ENCODE measurements at regions not wholly inside any gene's neighbourhood (a gene's known extent, or its start where the extent isn't known, plus 50 kb on each side); places are given as distances from the start of the nearest gene placed in this dataset.

GRCh38 chr12:34097213-34097612 lies 74.9 kb downstream of the ALG10 start:
- H3K36me3 Mint-ChIP-seq (ENCODE audit: insufficient read depth, unreplicated experiment) = no peaks in the 10 kb centered on the region
- POLR2A ChIA-PET = no interaction called here

DNA sequence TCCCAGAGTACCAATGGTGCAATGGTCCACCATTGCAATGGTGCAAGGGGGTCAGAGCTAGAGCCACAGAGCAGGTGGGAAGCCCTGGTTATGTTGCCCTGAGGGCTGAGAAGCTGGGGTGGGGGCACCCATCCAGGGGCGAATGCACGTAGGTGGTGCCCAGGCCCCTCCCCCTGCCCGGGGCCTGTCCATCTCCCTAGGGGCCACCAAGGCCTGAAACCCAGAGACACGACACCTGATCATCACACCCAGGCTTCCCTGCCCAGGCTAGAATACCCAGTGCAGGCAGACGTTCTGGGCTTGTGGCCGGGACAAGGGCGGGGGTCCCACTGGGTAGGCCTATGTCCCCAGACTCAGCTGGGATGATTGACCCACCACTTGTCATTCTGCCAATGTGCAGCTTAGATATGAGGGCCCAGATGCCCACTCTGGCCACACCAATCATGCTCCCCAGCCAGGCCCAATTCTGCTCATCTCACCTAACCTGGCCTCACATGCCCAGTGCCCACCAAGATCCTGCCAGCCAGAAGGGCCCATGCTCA lies 83.2 kb downstream of the ALG10 start:
- no peaks in the 10 kb centered on the region for H3K27me3 Mint-ChIP-seq (ENCODE audit: insufficient read depth, unreplicated experiment)
- no TSS peak for BruUV-seq (replicated peaks)
- no peaks in the 10 kb centered on the region for H3K9me3 Mint-ChIP-seq (ENCODE audit: unreplicated experiment)
- POLR2A ChIA-PET = no interaction called here
- no peaks in the 10 kb centered on the region for H3K36me3 Mint-ChIP-seq (ENCODE audit: insufficient read depth, unreplicated experiment)
- no peak for DNase-seq (ENCODE audit: unreplicated experiment)
- TF ChIP-seq, protein P1, sequence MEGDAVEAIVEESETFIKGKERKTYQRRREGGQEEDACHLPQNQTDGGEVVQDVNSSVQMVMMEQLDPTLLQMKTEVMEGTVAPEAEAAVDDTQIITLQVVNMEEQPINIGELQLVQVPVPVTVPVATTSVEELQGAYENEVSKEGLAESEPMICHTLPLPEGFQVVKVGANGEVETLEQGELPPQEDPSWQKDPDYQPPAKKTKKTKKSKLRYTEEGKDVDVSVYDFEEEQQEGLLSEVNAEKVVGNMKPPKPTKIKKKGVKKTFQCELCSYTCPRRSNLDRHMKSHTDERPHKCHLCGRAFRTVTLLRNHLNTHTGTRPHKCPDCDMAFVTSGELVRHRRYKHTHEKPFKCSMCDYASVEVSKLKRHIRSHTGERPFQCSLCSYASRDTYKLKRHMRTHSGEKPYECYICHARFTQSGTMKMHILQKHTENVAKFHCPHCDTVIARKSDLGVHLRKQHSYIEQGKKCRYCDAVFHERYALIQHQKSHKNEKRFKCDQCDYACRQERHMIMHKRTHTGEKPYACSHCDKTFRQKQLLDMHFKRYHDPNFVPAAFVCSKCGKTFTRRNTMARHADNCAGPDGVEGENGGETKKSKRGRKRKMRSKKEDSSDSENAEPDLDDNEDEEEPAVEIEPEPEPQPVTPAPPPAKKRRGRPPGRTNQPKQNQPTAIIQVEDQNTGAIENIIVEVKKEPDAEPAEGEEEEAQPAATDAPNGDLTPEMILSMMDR (IDR thresholded peaks at IDR 0.05; ENCODE audit: unreplicated experiment) = no peak
- H3K4me1 Mint-ChIP-seq (ENCODE audit: insufficient read depth, unreplicated experiment) = no peaks in the 10 kb centered on the region
- intact Hi-C loops (cut with micrococcal nuclease) = no loop called here
- no peak overlapping the region for H3K27ac Mint-ChIP-seq (ENCODE audit: low read depth, unreplicated experiment)
- no peak overlapping the region for H3K4me3 Mint-ChIP-seq (ENCODE audit: unreplicated experiment)
- CTCF ChIA-PET = interaction anchor here (0.8 to 1.8 kb wide), 2 partner anchors 17 to 465 kb away, joined by 3 to 4 read pairs; no protein-coding TSS in a partner anchor

More at GRCh38 chr12:34097213-34097612, 74.9 kb downstream of the ALG10 start:
- no TSS peak for BruUV-seq (replicated peaks)
- CTCF ChIA-PET = no interaction called here
- no peaks in the 10 kb centered on the region for H3K4me1 Mint-ChIP-seq (ENCODE audit: insufficient read depth, unreplicated experiment)
- no peaks in the 10 kb centered on the region for H3K9me3 Mint-ChIP-seq (ENCODE audit: unreplicated experiment)
- intact Hi-C loops (cut with micrococcal nuclease) = no loop called here
- TF ChIP-seq, protein P1 (IDR thresholded peaks at IDR 0.05; ENCODE audit: unreplicated experiment) = no peak
- no peak overlapping the region for H3K4me3 Mint-ChIP-seq (ENCODE audit: unreplicated experiment)
- H3K27me3 Mint-ChIP-seq (ENCODE audit: insufficient read depth, unreplicated experiment) = no peaks in the 10 kb centered on the region
- DNase-seq (ENCODE audit: unreplicated experiment) = no peak
- no peak overlapping the region for H3K27ac Mint-ChIP-seq (ENCODE audit: low read depth, unreplicated experiment)

GRCh38 chr12:34106172-34106571 lies 83.9 kb downstream of the ALG10 start:
- no peak for DNase-seq (ENCODE audit: unreplicated experiment)
- H3K9me3 Mint-ChIP-seq (ENCODE audit: unreplicated experiment) = no peaks in the 10 kb centered on the region
- ChIA-PET POLR2A (no interaction called here), CTCF (interaction anchor here (0.8 to 1.8 kb wide), 2 partner anchors 17 to 464 kb away, joined by 3 to 4 read pairs; no protein-coding TSS in a partner anchor)
- no peaks in the 10 kb centered on the region for H3K27me3 Mint-ChIP-seq (ENCODE audit: insufficient read depth, unreplicated experiment)
- TF ChIP-seq, protein P1 (IDR thresholded peaks at IDR 0.05; ENCODE audit: unreplicated experiment) = no peak
- no peaks in the 10 kb centered on the region for H3K36me3 Mint-ChIP-seq (ENCODE audit: insufficient read depth, unreplicated experiment)
- no TSS peak for BruUV-seq (replicated peaks)
- H3K4me1 Mint-ChIP-seq (ENCODE audit: insufficient read depth, unreplicated experiment) = no peaks in the 10 kb centered on the region
- intact Hi-C loops (cut with micrococcal nuclease) = no loop called here
- no peak overlapping the region for H3K4me3 Mint-ChIP-seq (ENCODE audit: unreplicated experiment)
- H3K27ac Mint-ChIP-seq (ENCODE audit: low read depth, unreplicated experiment) = no peak overlapping the region

DNA sequence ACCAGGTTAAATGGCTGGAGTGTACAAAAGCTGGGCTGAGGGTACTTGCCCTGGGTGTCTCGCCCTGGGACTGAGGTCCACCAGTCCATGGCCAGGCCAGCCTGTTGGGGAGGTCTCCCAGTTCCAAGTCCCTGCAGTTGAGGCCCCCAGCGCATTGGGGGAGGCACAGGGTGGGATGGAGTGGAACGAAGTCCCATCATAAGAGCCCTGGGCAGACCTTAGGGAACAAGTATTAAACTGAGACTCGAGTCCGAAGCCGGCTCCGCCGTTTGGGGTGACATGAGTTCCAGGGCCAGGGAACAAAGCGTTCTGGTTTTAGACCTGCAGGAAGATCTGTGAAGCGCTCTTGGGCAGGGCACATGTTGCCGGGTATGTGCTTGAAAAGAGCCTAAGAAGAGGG lies 84.7 kb downstream of the ALG10 start:
- H3K4me1 Mint-ChIP-seq (ENCODE audit: insufficient read depth, unreplicated experiment) = no peaks in the 10 kb centered on the region
- no peak overlapping the region for H3K4me3 Mint-ChIP-seq (ENCODE audit: unreplicated experiment)
- intact Hi-C loops (cut with micrococcal nuclease) = no loop called here
- no peaks in the 10 kb centered on the region for H3K36me3 Mint-ChIP-seq (ENCODE audit: insufficient read depth, unreplicated experiment)
- BruUV-seq (replicated peaks) = no TSS peak
- H3K9me3 Mint-ChIP-seq (ENCODE audit: unreplicated experiment) = no peaks in the 10 kb centered on the region
- H3K27me3 Mint-ChIP-seq (ENCODE audit: insufficient read depth, unreplicated experiment) = no peaks in the 10 kb centered on the region
- H3K27ac Mint-ChIP-seq (ENCODE audit: low read depth, unreplicated experiment) = no peak overlapping the region
- CTCF ChIA-PET = no interaction called here
- POLR2A ChIA-PET = no interaction called here
- no peak for DNase-seq (ENCODE audit: unreplicated experiment)
- TF ChIP-seq, protein P1 (IDR thresholded peaks at IDR 0.05; ENCODE audit: unreplicated experiment) = no peak

Measured in MCF 10A (cell line).